ENCODE measurements at regions not wholly inside any gene's neighbourhood (a gene's known extent, or its start where the extent isn't known, plus 50 kb on each side); places are given as distances from the start of the nearest gene placed in this dataset.

GRCh38 chr10:36630267-36630666, 495.1 kb upstream of the ANKRD30A start:
- WGBS, 2 experiments (ENCODE audit: extremely low coverage in 1 of 2, insufficient coverage in 1 of 2, insufficient read length in 1 of 2, insufficient replicate concordance in 2 of 2, low coverage in 1 of 2, low lambda C conversion rate in 2 of 2, missing lambda C conversion rate in 1 of 2) = 88% methylated on average over 3 of the region's 3 CpGs; no CpG with 5 or more reads in 1 of the 2 experiments
- Histone ChIP-seq H3K27ac (ENCODE audit: low read depth, low read length) (no peak overlapping the region), H3K4me1 (replicated peaks in 1 of 4; ENCODE audit: control insufficient read depth in 3 of 4, insufficient read depth in 4 of 4, low read length in 3 of 4) (no peaks in the 10 kb centered on the region), H2BK12ac (ENCODE audit: low read depth, low read length) (no peak overlapping the region), H3K23me2 (ENCODE audit: low read depth, low read length) (no peaks in the 10 kb centered on the region), H4K20me1 (replicated peaks in 1 of 2; ENCODE audit: control insufficient read depth in 1 of 2, insufficient read depth in 2 of 2, low read length in 2 of 2) (no peaks in the 10 kb centered on the region), H2AFZ (ENCODE audit: low read length) (no peak overlapping the region), H4K8ac (ENCODE audit: extremely low read depth, insufficient read depth, low read length) (no peak overlapping the region), H3K27me3 (replicated peaks in 1 of 4; ENCODE audit: control insufficient read depth in 3 of 4, extremely low read depth in 1 of 4, insufficient read depth in 3 of 4, low read length in 3 of 4) (no peaks in the 10 kb centered on the region), H3K9ac (replicated peaks in 1 of 4; ENCODE audit: extremely low read depth in 1 of 4, low read depth in 3 of 4, low read length in 3 of 4) (no peak overlapping the region), H3K4me3 (ENCODE audit: extremely low read depth in 1 of 4, insufficient read depth in 2 of 4, low read depth in 3 of 4, low read length in 4 of 4) (no peak overlapping the region), H3K79me2 (ENCODE audit: control insufficient read depth in 1 of 2, insufficient read depth in 2 of 2, low read length in 2 of 2) (no peaks in the 10 kb centered on the region), H3K79me1 (ENCODE audit: low read depth, low read length) (no peaks in the 10 kb centered on the region), H3K4me2 (ENCODE audit: insufficient read depth in 1 of 2, low read depth in 2 of 2, low read length in 2 of 2) (no peak overlapping the region), H2BK20ac (ENCODE audit: low read length) (no peak overlapping the region), H2BK5ac (ENCODE audit: low read depth, low read length) (no peak overlapping the region), H2BK120ac (replicated peaks; ENCODE audit: low read depth, low read length) (no peak overlapping the region), H2BK15ac (ENCODE audit: low read length) (no peak overlapping the region), H3K56ac (replicated peaks; ENCODE audit: insufficient read length, low read depth, low read length) (no peak overlapping the region), H3K9me3 (ENCODE audit: insufficient read depth in 2 of 2, low read depth in 1 of 2, low read length in 1 of 2) (no peaks in the 10 kb centered on the region), H4K91ac (replicated peaks; ENCODE audit: insufficient read length, low read length) (no peak overlapping the region), H3K18ac (ENCODE audit: extremely low read depth, low read length) (no peak overlapping the region), H3K23ac (ENCODE audit: insufficient read length) (no peak overlapping the region), H4K5ac (ENCODE audit: insufficient read length, low read depth, low read length) (no peak overlapping the region), H3K14ac (ENCODE audit: insufficient read length) (no peak overlapping the region), H2AK5ac (ENCODE audit: low read depth, low read length) (no peak overlapping the region), H3K36me3 (ENCODE audit: control insufficient read depth in 2 of 4, insufficient read depth in 4 of 4, low read length in 3 of 4) (no peaks in the 10 kb centered on the region), H3K4ac (replicated peaks; ENCODE audit: insufficient read length, low read depth, low read length) (no peak overlapping the region)
- TF ChIP-seq KDM5A (IDR thresholded peaks at IDR 0.05; ENCODE audit: low read length) (no peak), CBX5 (IDR thresholded peaks at IDR 0.05; ENCODE audit: low read depth, low read length) (no peak), SP2 (IDR thresholded peaks at IDR 0.05; ENCODE audit: low read length) (no peak), TBP (IDR thresholded peaks at IDR 0.05; ENCODE audit: low read depth, low read length) (no peak), KDM1A (IDR thresholded peaks at IDR 0.05; ENCODE audit: borderline replicate concordance, low read length) (no peak), CREB1 (IDR thresholded peaks at IDR 0.05) (no peak)
- DNase-seq (ENCODE audit: low read depth in 1 of 2, low spot score in 2 of 2) = no peak
- ChIA-PET POLR2A (ENCODE audit: partially characterized antibody) (no interaction called here), CTCF (ENCODE audit: partially characterized antibody) (no interaction called here)
- FAIRE-seq = no peak
